Activated CD4-positive, alpha-beta T cell treated with anti-CD3 and anti-CD28 coated beads for 24 hours (primary cell): ENCODE measurements at regions not wholly inside any gene's neighbourhood (a gene's known extent, or its start where the extent isn't known, plus 50 kb on each side); places are given as distances from the start of the nearest gene placed in this dataset.
"Not testable (repeated sequence)": the region's sequence is repeated elsewhere in the genome, so short reads cannot be mapped to it uniquely, and the experiment has no call there.

Experiments
- DNase-seq, 2 donors: peaks; one replicate each; pipeline ENCODE4 v3.0.0-alpha.2; 2020; ENCODE audit warnings: low read depth in 2 of 2

- DNase-seq: no peak
Measured at GRCh38 chr11:82047200-82047599, 686.5 kb downstream of the FAM181B start.

- DNase-seq: no peak
Measured at GRCh38 chr11:82046778-82047177, 686.9 kb downstream of the FAM181B start.

GRCh38 chr11:82045748-82046457 is 687.8 kb downstream of the FAM181B start:
- DNase-seq: no peak

GRCh38 chr11:82043316-82043715 is 690.3 kb downstream of the FAM181B start:
- no peak for DNase-seq

GRCh38 chr11:82041764-82042163 is 691.9 kb downstream of the FAM181B start:
- no peak for DNase-seq

- DNase-seq: no peak
Measured at GRCh38 chr11:82038154-82038553, 695.5 kb downstream of the FAM181B start.

- DNase-seq: no peak
Measured at GRCh38 chr11:82034527-82034926, 699.1 kb downstream of the FAM181B start.

- DNase-seq: not testable (repeated sequence)
Measured at GRCh38 chr11:82027335-82027734, 706.3 kb downstream of the FAM181B start.

- no peak for DNase-seq
Measured at GRCh38 chr11:82024760-82025159, 708.9 kb downstream of the FAM181B start.

GRCh38 chr11:82012276-82012675 is 721.4 kb downstream of the FAM181B start:
- no peak for DNase-seq

- no peak for DNase-seq
Measured at GRCh38 chr11:82009133-82009532, 724.5 kb downstream of the FAM181B start.

- no peak for DNase-seq
Measured at GRCh38 chr11:82007521-82007920, 726.1 kb downstream of the FAM181B start.

GRCh38 chr11:82004537-82005213 is 729.0 kb downstream of the FAM181B start:
- no peak for DNase-seq

- no peak for DNase-seq
Measured at GRCh38 chr11:82003671-82004515, 729.8 kb downstream of the FAM181B start.

GRCh38 chr11:82003024-82003423 is 730.6 kb downstream of the FAM181B start:
- no peak for DNase-seq

- no peak for DNase-seq
Measured at GRCh38 chr11:81995889-81996288, 737.8 kb downstream of the FAM181B start.

GRCh38 chr11:81993755-81994154 is 739.9 kb downstream of the FAM181B start:
- DNase-seq: no peak

GRCh38 chr11:81990659-81991443 is 742.8 kb downstream of the FAM181B start:
- DNase-seq: no peak

GRCh38 chr11:81989093-81989492 is 744.6 kb downstream of the FAM181B start:
- no peak for DNase-seq

- DNase-seq: no peak
Measured at GRCh38 chr11:81987829-81988472, 745.7 kb downstream of the FAM181B start.

- no peak for DNase-seq
Measured at GRCh38 chr11:81986556-81987161, 747.0 kb downstream of the FAM181B start.
